GM18870 (cell line): ENCODE measurements at regions not wholly inside any gene's neighbourhood (a gene's known extent, or its start where the extent isn't known, plus 50 kb on each side); places are given as distances from the start of the nearest gene placed in this dataset.

Source experiments
- ATAC-seq: cut with Tn5 transposase; IDR thresholded peaks from one replicate; pipeline ENCODE4 v1.9.1; 2021; ENCODE audit warnings: moderate library complexity; ENCODE audit not compliant: unreplicated experiment

DNA sequence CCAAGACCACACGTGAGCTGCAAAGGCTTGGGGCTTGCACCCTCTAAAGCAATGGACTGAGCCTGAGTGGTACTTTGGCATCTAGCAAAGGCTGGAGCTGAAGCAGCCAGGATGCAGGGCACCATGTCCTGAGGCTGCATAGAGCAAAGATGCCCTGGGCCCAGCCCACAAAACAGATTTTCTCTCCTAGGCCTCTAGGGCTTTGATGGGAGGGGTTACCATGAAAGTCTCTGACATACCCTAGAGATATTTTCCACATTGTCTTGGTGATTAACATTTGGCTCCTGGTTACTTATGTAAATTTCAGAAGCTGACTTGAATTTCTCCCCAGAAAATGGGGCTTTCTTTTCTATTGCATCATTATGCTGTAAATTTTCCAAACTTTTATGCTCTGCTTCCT is 438.3 kb downstream of the SLC16A7 start:
- no peak for ATAC-seq

DNA sequence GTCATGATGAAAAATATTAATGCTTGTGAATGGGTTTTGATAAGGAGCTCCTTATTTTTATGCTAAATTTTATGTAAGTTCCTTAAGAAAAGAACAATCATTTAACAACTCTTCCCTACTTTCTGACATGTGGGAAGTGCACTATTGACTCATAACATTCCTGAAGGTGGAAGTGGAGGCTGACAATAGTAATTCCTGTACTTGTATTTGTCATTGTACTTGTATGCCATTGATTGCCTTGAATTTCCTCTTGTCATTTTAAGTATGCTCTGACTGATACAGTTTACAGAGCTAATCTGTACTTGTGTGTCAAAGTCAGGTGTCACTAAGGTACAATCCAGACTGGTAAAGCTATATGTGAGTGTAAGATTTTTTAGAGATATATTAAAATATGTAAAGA is 440.0 kb downstream of the SLC16A7 start:
- ATAC-seq = no peak

DNA sequence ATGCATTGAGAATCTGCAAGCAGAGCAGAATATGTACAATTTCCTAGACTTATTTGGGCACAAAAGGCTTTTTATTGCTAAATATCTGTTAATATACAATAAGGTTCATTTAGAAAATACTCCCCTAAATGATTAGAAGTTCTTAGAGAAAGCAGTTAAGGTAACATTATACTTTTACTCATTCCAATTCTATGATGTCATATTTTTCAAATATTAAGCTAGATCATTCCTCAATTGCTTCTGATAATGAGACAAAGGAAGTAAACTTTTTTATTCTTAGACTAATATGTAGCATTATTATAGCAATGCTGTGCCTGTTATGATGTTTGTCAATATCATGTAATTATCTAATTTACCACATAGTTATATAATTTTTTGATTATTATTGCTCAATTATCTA is 447.0 kb downstream of the SLC16A7 start:
- ATAC-seq = no peak

DNA sequence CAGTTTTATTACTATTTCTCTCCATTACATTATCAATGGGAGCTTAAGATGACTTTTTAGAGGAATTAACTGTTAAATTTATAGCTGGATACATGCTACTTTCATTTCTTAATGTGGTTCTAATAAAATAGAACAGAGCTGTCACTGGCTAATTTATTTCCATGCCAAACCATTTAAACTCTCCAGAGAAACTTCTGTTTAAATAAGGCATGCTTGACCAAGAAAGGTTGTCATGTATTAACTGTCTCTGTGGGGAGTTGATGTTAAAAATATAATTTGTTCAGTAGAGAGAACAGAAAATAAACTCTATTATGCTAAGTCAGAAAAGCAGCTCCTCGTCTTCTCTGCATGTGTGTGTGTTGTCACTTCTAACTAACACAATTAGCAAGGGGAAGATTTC is 447.4 kb downstream of the SLC16A7 start:
- ATAC-seq = no peak

DNA sequence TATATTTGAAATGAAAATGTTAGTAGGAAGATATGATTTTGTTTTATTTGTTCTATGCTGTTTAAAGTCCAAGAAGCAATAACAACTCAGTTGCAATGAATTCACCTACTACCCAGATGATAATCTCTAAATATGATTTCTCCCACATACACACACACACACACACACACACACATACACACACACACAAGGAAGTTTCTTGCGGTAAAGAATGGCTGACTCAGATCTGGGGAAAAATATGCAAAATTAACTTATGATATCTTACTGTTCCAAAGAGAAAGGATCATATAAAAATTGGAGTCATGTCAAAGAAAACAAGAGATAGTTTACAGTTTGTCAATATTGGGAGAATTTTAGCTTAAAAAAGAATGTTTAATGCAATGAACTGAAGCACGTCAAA is 456.7 kb downstream of the SLC16A7 start:
- no peak for ATAC-seq

DNA sequence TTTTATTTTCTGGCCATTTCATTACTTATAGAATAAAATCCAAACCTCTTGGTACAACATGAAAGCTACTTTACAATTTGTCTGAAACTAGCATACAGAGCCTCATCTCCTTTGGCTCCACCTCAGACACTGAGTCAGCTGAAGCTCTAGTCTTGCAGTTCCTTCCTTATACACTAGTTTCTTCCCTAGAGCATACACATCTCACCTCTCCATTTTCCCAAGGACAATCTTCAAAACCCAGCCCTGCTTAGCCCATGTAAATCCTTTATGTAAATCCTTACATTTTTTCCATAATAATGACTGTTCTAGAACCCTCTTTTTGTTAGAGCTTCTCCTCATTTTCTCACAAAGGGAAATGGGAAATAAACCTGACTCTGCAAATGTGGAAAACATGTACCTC is 463.4 kb downstream of the SLC16A7 start:
- ATAC-seq = no peak

DNA sequence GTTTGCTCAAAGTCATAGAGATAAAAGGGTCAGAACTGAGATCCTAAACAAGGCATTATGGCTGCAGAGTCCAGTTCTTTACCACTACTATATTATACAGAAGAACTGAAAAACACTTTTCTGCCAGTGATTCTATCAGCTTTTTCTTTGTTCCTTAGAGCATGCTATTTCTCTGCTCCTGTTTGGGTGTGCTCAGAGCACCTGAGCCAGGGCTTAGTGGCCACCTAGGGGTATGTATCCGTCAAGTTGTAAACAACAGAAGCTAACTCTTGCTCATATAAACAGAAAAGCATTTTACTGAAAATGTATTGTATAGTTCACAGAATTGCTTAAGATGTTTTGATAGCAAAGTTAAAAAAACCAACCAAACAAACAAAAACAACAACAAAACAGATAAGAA is 470.8 kb downstream of the SLC16A7 start:
- ATAC-seq = no peak

DNA sequence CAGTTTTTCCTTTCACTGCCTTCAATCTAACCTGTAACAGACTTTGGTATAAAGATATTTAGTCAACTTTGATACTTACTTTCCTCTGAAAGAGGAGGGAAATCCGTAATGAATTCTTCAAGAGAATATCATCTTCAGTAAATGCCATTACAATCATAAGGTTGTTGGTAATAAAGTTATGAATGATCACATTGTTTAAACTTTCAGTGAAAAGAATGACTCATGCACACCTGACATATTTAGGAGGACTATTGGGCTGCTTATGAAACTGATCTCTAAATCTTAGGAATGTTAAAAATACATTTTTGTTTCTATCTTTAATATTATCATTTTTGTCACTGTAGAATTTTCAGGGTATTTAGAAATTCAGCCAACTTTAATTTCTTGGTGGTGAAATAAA is 474.7 kb downstream of the SLC16A7 start:
- no peak for ATAC-seq

DNA sequence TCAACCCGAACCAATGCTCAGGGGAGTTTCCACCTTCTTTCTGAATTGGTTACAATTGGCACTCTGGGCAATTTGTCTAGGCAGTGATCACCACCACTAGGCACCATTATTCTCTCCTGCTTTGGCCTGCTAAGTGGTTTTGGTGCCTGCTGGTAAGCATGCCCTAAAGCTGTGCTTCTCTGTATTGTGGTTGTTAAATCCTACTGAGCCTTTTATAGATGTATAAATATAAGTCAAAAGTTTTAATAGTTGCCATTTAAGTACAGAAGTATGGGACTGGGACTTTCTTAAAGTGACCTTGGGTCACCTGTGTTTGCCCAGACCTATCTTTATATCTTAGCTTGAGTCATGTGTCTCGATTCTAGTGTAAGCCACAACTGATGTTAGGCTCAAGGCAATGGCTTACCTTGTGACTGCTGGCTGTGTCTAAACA is 475.9 kb downstream of the SLC16A7 start:
- no peak for ATAC-seq

DNA sequence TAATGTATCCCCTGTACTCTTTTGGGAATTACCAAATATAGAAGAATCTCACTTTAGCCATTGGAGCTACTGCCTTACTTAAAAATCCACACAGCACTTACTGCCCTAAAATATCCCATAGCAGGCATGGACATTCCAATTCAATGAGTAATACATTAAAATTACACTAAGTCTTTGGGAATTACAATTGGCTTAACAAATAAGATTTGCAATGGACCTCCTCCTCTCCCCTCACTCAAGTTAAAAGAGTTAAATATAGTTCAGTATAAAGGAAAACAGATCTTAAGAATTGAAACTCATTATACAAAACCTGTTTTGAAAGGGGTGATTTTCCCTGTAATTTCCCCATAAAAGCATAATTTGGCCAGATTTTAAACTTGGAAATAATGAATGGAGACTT is 477.1 kb downstream of the SLC16A7 start:
- no peak for ATAC-seq

DNA sequence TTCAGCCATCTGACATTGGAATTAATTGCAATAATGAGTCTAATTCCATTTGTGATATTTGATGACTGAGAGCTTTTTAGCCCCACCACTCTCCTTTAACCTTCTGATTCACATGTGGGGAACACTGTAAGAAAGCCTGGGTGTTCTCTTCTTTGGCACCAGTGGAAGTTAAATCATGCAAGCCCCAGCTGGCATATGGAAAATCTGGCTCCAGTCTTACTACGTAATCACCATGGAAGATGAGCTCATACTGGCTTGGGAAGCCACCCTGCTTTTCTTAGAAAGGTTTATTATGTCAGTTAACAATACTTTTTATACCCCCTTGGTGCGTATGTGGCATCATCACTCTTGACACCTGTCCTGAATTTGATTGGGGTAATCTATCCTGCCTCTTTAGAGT is 479.3 kb downstream of the SLC16A7 start:
- no peak for ATAC-seq

DNA sequence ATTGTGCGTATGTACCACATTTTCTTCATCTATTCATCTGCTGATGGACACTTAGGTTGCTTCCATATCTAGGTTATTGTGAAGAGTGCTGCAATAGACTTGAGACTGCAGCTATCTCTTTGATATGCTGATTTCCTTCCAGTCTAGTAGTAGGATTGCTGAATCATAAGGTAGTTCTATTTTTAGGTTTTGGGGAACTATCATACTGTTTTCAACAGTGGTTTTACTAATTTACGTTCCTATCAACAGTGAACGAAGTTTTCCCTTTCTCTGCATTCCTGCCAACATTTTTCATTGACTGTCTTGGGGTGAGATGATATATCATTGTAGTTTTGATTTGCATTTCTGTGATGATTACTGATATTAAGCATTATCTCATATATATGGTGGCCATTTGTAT is 482.2 kb downstream of the SLC16A7 start:
- no peak for ATAC-seq

DNA sequence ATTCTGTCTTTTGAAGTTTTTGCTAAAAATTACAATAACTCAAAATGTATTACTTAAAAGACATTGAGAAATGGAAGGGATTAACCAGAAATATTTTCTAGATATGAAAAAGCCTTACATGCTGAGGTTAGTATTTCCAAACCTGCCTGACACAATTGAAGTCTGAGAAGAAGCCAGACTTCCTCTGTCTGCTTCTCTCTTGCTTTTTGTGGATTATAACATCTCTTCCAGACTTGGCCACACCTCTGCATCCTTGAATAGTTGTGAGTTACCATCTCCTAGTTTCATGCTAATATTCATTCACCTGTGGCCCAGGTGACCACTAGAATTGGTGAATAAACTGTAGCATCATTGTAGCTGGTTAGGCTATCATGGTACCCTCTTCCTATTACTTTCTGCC is 497.6 kb downstream of the SLC16A7 start:
- no peak for ATAC-seq

DNA sequence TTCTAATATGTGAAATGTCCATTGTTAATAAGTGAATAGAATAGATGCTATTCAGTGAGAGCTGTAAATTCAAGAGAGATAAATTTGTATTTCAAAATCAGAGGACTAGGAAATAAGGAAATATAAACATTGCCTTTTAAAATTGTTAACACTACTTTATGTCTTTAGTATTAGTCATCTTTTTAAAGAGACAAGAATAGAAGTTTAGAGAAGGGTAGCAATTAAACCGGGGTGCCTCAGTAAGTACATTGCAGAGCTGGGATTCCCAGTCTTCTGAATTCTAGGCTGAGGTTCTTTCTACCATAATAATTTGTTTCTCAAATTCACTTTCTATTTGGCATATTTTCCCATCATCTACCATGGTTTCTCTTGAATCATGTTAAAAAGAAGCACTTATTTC is 498.6 kb downstream of the SLC16A7 start:
- ATAC-seq = no peak

DNA sequence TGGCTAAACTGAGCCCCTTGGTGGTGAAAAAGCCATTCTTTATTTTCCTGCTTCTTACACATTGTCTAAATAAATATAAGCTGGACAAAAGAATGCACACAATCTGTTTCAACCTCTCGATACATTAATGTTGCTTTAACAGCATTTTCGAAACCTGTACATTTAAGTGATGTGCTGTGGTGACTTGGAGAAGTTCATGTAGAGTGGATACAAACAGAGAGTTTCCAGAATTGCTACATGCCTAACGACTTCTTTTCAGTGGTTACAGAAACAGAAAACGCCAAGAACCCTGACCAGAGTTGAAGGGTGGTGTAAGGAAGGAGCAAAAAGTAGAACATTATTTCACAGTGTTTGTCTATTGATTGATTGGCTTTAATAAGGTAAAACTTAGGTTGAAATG is 500.9 kb downstream of the SLC16A7 start:
- ATAC-seq = no peak

DNA sequence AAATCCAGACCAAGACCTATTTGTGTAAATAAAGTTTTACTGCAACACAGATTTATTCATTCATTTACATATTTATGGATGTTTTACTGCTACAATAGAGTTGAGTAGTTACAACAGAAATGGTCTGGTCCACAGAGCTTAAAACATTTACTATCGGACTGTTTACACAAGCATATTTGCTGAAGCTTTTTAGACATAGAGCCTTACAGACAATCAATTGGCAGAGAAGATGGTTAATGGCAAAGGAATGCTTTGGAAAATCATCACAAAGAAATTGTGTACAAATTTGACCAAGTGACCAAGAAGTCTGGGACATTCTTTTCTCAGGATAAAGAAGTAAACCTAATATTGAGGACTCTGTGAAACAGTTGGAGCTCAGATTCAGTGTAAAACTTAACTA is 504.3 kb downstream of the SLC16A7 start:
- ATAC-seq = no peak

DNA sequence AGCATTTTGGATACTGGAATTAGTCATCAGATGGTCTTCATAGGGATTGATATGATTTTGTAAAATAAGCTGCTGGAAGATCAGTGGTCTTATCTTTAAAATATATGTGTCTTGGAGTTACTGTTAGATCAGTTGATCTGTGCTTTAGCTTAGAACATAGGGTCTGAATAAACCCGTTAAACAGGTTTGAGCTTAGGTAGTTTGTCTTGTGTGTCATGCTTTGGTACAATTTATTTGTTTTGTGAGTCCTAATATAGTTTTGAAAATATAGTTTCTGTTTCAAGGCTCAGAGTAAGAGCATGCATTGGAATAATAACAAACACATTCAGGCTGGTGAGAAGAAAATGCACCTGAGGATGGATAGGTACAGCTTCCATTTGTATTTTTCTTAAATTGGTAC is 505.0 kb downstream of the SLC16A7 start:
- no peak for ATAC-seq

DNA sequence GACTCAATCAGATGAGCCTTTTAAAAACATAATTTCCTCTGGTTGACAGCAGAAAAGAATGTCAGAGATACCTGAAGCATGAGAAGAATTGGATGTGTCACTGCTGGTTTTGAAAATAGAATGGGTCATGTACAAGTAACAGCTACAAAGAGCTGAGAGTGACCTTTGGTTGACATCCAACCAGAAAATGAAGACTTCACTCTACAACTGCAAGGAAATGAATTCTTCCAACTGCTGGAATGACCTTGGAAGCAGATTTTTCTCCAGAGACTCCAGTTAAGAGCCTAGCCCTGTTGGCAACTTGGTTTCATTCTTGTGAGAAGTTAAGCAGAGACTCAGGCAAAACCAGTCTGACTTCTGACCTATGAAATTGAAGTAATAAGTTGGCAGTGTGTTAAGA is 505.9 kb downstream of the SLC16A7 start:
- ATAC-seq = no peak

DNA sequence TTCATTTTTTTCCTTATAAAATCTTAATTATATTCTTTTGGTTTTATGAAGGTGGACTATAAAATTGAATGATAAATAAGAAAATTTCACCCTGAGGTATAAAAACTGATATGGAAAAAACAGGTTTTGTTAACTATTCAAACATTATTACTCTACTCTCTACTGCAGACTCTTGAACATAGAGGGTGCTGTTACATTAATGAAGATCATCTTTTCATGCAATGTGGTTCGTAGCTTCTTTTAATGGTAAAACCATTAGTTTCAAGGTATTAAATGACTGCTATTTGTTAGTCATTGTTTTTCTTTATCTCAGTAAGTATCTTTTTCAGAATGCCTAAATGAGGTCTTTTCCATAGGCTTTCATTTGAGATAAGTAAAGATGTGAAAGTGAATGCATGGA is 510.4 kb downstream of the SLC16A7 start:
- ATAC-seq = no peak

DNA sequence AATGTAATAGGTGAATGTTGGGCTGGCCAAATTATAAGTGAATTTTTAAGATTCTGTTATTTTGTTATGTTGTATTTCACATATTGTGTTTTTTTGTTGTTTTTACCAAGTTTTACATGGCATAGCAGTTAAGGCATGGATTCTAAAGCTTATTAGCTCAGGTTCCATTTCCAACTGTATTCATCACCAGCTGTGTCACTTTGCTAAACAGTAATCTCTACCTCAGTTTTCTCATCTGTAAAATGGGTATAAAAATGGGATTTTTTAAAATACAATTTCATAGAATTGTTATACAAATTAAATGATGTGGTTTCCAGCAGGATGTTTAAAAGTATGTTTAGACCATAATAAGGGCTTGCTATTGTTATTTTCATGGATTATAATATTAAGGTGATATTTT is 512.2 kb downstream of the SLC16A7 start:
- ATAC-seq = no peak

DNA sequence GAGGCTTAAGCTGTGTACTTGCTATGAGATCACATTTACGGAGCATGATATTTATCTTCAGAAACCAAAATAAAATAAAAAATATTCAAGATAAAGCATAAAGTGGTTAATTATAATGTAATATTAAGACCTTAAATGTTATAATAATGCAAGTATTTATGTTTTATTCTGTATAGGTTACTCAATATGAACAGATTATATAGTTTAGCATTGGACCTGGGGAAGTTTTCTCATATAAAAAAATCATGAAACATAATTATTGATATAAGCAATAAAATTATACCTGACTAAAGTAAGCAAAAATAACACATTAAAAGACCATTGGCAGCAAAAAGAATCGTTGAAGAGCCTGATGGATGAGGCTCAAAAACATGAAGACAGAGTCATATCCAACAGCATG is 516.2 kb downstream of the SLC16A7 start:
- no peak for ATAC-seq

DNA sequence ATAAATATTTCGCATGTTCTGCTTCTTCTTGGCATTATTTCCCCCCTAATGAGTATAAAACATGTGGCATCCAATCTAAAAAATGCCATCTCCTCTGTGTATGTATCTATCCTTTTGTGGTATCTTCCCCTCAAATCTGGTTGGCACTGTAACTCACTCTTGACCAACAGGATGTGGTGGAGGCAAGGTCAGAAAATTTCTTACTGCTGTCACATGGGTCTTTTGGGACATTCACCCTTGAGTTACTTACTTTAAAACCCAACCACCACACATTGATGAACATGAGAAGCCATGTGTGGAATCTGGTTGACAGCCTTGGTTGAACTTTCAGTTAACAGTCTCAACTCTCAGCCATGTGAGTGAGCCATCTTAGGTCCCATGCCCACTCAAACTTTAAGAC is 516.9 kb downstream of the SLC16A7 start:
- no peak for ATAC-seq

DNA sequence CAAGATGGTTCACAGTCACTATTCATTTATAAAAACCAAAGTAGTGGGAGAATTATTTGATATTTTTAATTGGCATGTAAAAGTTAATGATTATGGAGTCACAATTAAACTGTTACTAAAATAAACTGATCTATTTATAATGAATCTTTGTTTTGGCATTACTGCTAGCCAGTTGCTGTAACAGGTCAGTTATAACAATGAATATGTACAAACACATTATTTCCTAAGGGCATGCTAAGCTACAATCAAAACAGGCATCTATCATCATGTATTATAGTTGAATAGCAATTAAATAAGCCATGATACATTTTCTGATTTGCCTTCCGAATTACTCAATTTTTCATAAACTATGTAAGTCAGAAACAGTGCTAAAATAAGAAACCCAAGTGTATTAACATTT is 518.3 kb downstream of the SLC16A7 start:
- no peak for ATAC-seq

DNA sequence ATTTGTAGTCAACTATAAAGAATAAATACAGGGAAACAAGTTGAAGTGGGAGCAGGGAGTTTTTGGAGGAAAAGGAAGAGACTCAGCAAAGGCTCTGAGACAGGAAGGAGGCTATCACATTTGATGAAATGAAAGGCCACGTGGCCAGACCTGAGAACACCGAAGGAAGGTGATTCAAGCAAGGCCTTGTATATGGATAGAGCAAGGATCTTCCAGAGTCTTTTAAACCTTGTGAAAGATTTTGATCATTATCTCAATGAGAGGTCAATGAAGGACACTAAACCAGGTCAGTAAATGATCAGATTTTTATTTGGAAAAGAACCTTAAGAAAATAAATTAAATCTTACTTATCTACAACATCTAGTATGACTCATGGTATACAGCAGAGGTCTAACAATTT is 523.5 kb downstream of the SLC16A7 start:
- ATAC-seq = no peak
